HL-60 (cell line): ENCODE measurements at regions not wholly inside any gene's neighbourhood (a gene's known extent, or its start where the extent isn't known, plus 50 kb on each side); places are given as distances from the start of the nearest gene placed in this dataset.

Experiments
- CTCF ChIP-seq: IDR thresholded peaks from one replicate; pipeline ENCODE4 v1.5.1; 2011; ENCODE audit warnings: low read length, control low read depth, inconsistent platforms; ENCODE audit not compliant: insufficient read depth
- GABPA ChIP-seq: IDR thresholded peaks from 2 replicates; pipeline ENCODE4 v1.6.1; 2012; ENCODE audit warnings: low read depth
- POLR2AphosphoS5 ChIP-seq: IDR thresholded peaks from 2 replicates; pipeline ENCODE4 v1.6.1; 2012; ENCODE audit warnings: low read depth
- REST ChIP-seq: IDR thresholded peaks from 2 replicates; pipeline ENCODE4 v1.6.1; 2012; ENCODE audit warnings: low read depth; ENCODE audit not compliant: insufficient replicate concordance

GRCh38 chr7:46163246-46163645 is 242.2 kb upstream of the IGFBP3 start:
- no peak for TF ChIP-seq CTCF
- no peak for TF ChIP-seq POLR2AphosphoS5
- TF ChIP-seq GABPA: no peak
- TF ChIP-seq REST: no peak
